ENCODE measurements at regions not wholly inside any gene's neighbourhood (a gene's known extent, or its start where the extent isn't known, plus 50 kb on each side); places are given as distances from the start of the nearest gene placed in this dataset.
"Not testable (repeated sequence)": the region's sequence is repeated elsewhere in the genome, so short reads cannot be mapped to it uniquely, and the experiment has no call there.

GRCh38 chrX:96540111-96540631 lies 144.5 kb upstream of the DIAPH2 start:
- DNase-seq = no peak

- not testable (repeated sequence) for DNase-seq
These were observed 138.4 kb upstream of the DIAPH2 start for GRCh38 chrX:96546281-96546680.

- DNase-seq = no peak
These were observed 133.2 kb upstream of the DIAPH2 start for GRCh38 chrX:96551322-96551872.

GRCh38 chrX:96556886-96557285 lies 127.8 kb upstream of the DIAPH2 start:
- DNase-seq = no peak

GRCh38 chrX:96561129-96561528 lies 123.5 kb upstream of the DIAPH2 start:
- DNase-seq = not testable (repeated sequence)

- DNase-seq = no peak
These were observed 121.0 kb upstream of the DIAPH2 start for GRCh38 chrX:96563646-96564045.

- DNase-seq = no peak
These were observed 120.0 kb upstream of the DIAPH2 start for GRCh38 chrX:96564595-96564994.

GRCh38 chrX:96566878-96567277 lies 117.8 kb upstream of the DIAPH2 start:
- no peak for DNase-seq

- no peak for DNase-seq
These were observed 116.6 kb upstream of the DIAPH2 start for GRCh38 chrX:96568071-96568470.

- DNase-seq = no peak
These were observed 115.6 kb upstream of the DIAPH2 start for GRCh38 chrX:96569034-96569433.

- no peak for DNase-seq
These were observed 109.6 kb upstream of the DIAPH2 start for GRCh38 chrX:96575011-96575410.

- peak; percentile 20 for DNase-seq
These were observed 108.3 kb upstream of the DIAPH2 start for GRCh38 chrX:96576368-96576767.

- no peak for DNase-seq
These were observed 105.9 kb upstream of the DIAPH2 start for GRCh38 chrX:96578781-96579180.

GRCh38 chrX:96579252-96579651 lies 105.4 kb upstream of the DIAPH2 start:
- no peak for DNase-seq

- DNase-seq = no peak
These were observed 94.2 kb upstream of the DIAPH2 start for GRCh38 chrX:96590403-96590802.

- no peak for DNase-seq
These were observed 93.2 kb upstream of the DIAPH2 start for GRCh38 chrX:96591421-96591820.

GRCh38 chrX:96597847-96598246 lies 86.8 kb upstream of the DIAPH2 start:
- DNase-seq = not testable (repeated sequence)

- peak; percentile 72 for DNase-seq
These were observed 72.9 kb upstream of the DIAPH2 start for GRCh38 chrX:96611619-96612362.

GRCh38 chrX:96615448-96615847 lies 69.2 kb upstream of the DIAPH2 start:
- no peak for DNase-seq

GRCh38 chrX:96619588-96619987 lies 65.1 kb upstream of the DIAPH2 start:
- DNase-seq = peak; percentile 36

GRCh38 chrX:96621811-96622210 lies 62.8 kb upstream of the DIAPH2 start:
- peak; percentile 2 for DNase-seq

Data from fibroblast of skin of right biceps (primary cell).